DOHH2 (cell line): ENCODE measurements at regions not wholly inside any gene's neighbourhood (a gene's known extent, or its start where the extent isn't known, plus 50 kb on each side); places are given as distances from the start of the nearest gene placed in this dataset.
"Not testable (repeated sequence)": the region's sequence is repeated elsewhere in the genome, so short reads cannot be mapped to it uniquely, and the experiment has no call there.

Experiments
- EZH2phosphoT487 ChIP-seq: fragments of 200-600 bp; sonication (generic); IDR thresholded peaks from 2 replicates; pipeline ENCODE4 v1.6.1; 2017; ENCODE audit warnings: borderline replicate concordance, mild to moderate bottlenecking, antibody characterized with exemption, low read length, moderate library complexity, mixed read lengths
- TF ChIP-seq, protein P1 (sequence below): fragments of 200-600 bp; sonication (generic); IDR thresholded peaks from one replicate; pipeline ENCODE4 v1.5.1; 2014; ENCODE audit warnings: antibody characterized with exemption, mild to moderate bottlenecking, low read depth, low read length; ENCODE audit not compliant: poor library complexity, severe bottlenecking

GRCh38 chrX:144231116-144231785 is 347.4 kb downstream of the UBE2NL start:
- TF ChIP-seq, protein P1, sequence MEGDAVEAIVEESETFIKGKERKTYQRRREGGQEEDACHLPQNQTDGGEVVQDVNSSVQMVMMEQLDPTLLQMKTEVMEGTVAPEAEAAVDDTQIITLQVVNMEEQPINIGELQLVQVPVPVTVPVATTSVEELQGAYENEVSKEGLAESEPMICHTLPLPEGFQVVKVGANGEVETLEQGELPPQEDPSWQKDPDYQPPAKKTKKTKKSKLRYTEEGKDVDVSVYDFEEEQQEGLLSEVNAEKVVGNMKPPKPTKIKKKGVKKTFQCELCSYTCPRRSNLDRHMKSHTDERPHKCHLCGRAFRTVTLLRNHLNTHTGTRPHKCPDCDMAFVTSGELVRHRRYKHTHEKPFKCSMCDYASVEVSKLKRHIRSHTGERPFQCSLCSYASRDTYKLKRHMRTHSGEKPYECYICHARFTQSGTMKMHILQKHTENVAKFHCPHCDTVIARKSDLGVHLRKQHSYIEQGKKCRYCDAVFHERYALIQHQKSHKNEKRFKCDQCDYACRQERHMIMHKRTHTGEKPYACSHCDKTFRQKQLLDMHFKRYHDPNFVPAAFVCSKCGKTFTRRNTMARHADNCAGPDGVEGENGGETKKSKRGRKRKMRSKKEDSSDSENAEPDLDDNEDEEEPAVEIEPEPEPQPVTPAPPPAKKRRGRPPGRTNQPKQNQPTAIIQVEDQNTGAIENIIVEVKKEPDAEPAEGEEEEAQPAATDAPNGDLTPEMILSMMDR: not testable (repeated sequence)
- not testable (repeated sequence) for TF ChIP-seq EZH2phosphoT487
